ENCODE measurements at regions not wholly inside any gene's neighbourhood (a gene's known extent, or its start where the extent isn't known, plus 50 kb on each side); places are given as distances from the start of the nearest gene placed in this dataset.

DNA sequence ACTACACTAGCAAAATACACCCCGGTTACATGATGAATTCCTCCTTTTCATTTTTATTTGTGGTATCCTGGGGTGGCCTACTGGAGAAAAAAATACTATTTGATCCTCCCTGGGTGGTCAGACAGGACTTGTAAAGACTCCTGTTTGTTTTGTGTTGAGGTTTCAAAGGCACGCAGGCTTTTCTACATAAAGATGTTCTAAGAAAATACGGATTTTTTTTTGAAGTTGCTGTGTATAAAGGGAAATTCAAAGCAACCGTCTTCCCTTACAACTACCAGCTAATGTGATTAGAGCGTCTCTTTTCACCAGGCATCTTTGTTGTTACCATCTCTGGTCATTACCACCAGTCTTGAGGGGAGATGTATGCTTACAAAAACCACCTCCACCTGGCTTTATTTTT, 187.1 kb downstream of the SOX4 start:
- TF ChIP-seq EZH2 (IDR thresholded peaks at IDR 0.05; ENCODE audit: borderline replicate concordance, low read depth, low read length, severe bottlenecking): no peak
- TF ChIP-seq, protein P1, sequence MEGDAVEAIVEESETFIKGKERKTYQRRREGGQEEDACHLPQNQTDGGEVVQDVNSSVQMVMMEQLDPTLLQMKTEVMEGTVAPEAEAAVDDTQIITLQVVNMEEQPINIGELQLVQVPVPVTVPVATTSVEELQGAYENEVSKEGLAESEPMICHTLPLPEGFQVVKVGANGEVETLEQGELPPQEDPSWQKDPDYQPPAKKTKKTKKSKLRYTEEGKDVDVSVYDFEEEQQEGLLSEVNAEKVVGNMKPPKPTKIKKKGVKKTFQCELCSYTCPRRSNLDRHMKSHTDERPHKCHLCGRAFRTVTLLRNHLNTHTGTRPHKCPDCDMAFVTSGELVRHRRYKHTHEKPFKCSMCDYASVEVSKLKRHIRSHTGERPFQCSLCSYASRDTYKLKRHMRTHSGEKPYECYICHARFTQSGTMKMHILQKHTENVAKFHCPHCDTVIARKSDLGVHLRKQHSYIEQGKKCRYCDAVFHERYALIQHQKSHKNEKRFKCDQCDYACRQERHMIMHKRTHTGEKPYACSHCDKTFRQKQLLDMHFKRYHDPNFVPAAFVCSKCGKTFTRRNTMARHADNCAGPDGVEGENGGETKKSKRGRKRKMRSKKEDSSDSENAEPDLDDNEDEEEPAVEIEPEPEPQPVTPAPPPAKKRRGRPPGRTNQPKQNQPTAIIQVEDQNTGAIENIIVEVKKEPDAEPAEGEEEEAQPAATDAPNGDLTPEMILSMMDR (IDR thresholded peaks at IDR 0.05; ENCODE audit: extremely low read depth in 1 of 2, insufficient read depth in 1 of 2, low read depth in 1 of 2, low read length in 2 of 2): no peak
- TF ChIP-seq POLR2A (IDR thresholded peaks at IDR 0.05; ENCODE audit: low read depth, low read length): no peak
- TF ChIP-seq MYC (IDR thresholded peaks at IDR 0.05; ENCODE audit: low read depth, low read length): no peak
- no peak for TF ChIP-seq JUN (IDR thresholded peaks at IDR 0.05; ENCODE audit: borderline replicate concordance, insufficient read depth, insufficient read length, low read depth)
- TF ChIP-seq, protein P2, sequence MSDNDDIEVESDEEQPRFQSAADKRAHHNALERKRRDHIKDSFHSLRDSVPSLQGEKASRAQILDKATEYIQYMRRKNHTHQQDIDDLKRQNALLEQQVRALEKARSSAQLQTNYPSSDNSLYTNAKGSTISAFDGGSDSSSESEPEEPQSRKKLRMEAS (IDR thresholded peaks at IDR 0.05; ENCODE audit: insufficient read depth, insufficient read length): no peak
- TF ChIP-seq POLR2AphosphoS5 (IDR thresholded peaks at IDR 0.05; ENCODE audit: insufficient read depth, low read depth, low read length): no peak
- no peak for TF ChIP-seq GATA2 (IDR thresholded peaks at IDR 0.05; ENCODE audit: insufficient read depth, insufficient read length, low read depth, low read length)

Data from endothelial cell of umbilical vein (primary cell).